Dendritic cell treated with granulocyte-macrophage colony-stimulating factor and Interleukin-4, amounts not matched to agents 40 ng/mL and 50 ng/mL, for 4 days (primary cell): ENCODE measurements at regions not wholly inside any gene's neighbourhood (a gene's known extent, or its start where the extent isn't known, plus 50 kb on each side); places are given as distances from the start of the nearest gene placed in this dataset.
"Not testable (repeated sequence)": the region's sequence is repeated elsewhere in the genome, so short reads cannot be mapped to it uniquely, and the experiment has no call there.

Experiments used
- H3K27ac Mint-ChIP-seq: one replicate; pipeline ENCODE4 v1.8.0; 2022; ENCODE audit warnings: mild to moderate bottlenecking, mixed read lengths
- H3K27me3 Mint-ChIP-seq: one replicate; pipeline ENCODE4 v1.8.0; 2022; ENCODE audit warnings: mild to moderate bottlenecking, mixed read lengths
- H3K36me3 Mint-ChIP-seq: one replicate; pipeline ENCODE4 v1.8.0; 2022; ENCODE audit warnings: low read depth, mixed read lengths
- H3K4me1 Mint-ChIP-seq: one replicate; pipeline ENCODE4 v1.8.0; 2022; ENCODE audit warnings: low read depth, mixed read lengths
- H3K4me3 Mint-ChIP-seq: one replicate; pipeline ENCODE4 v1.8.0; 2022; ENCODE audit warnings: mild to moderate bottlenecking, moderate library complexity, mixed read lengths
- H3K9me3 Mint-ChIP-seq: one replicate; pipeline ENCODE4 v1.8.0; 2022; ENCODE audit warnings: mixed read lengths
- intact Hi-C: fragments of 100-400 bp; cut with micrococcal nuclease; formaldehyde crosslinking; loops from one replicate; pipeline ENCODE4 v1.15.0; 2022

- no peaks in the 10 kb centered on the region for H3K36me3 Mint-ChIP-seq
- no peak overlapping the region for H3K27ac Mint-ChIP-seq
- H3K9me3 Mint-ChIP-seq = no peaks in the 10 kb centered on the region
- no peaks in the 10 kb centered on the region for H3K27me3 Mint-ChIP-seq
- intact Hi-C loops = no loop called here
- no peaks in the 10 kb centered on the region for H3K4me1 Mint-ChIP-seq
- H3K4me3 Mint-ChIP-seq = no peak overlapping the region
Observed at GRCh38 chr6:152811785-152812184, 61.2 kb downstream of the VIP start.

- H3K4me3 Mint-ChIP-seq = no peak overlapping the region
- H3K36me3 Mint-ChIP-seq = no peaks in the 10 kb centered on the region
- H3K4me1 Mint-ChIP-seq = no peaks in the 10 kb centered on the region
- intact Hi-C loops = no loop called here
- H3K9me3 Mint-ChIP-seq = no peaks in the 10 kb centered on the region
- no peaks in the 10 kb centered on the region for H3K27me3 Mint-ChIP-seq
- H3K27ac Mint-ChIP-seq = no peak overlapping the region
Observed at GRCh38 chr6:152815230-152815872, 64.8 kb downstream of the VIP start.

- no peaks in the 10 kb centered on the region for H3K36me3 Mint-ChIP-seq
- no peaks in the 10 kb centered on the region for H3K27me3 Mint-ChIP-seq
- intact Hi-C loops = no loop called here
- no peaks in the 10 kb centered on the region for H3K4me1 Mint-ChIP-seq
- no peak overlapping the region for H3K4me3 Mint-ChIP-seq
- H3K27ac Mint-ChIP-seq = no peak overlapping the region
- no peaks in the 10 kb centered on the region for H3K9me3 Mint-ChIP-seq
Observed at GRCh38 chr6:152816055-152816454, 65.5 kb downstream of the VIP start.

DNA sequence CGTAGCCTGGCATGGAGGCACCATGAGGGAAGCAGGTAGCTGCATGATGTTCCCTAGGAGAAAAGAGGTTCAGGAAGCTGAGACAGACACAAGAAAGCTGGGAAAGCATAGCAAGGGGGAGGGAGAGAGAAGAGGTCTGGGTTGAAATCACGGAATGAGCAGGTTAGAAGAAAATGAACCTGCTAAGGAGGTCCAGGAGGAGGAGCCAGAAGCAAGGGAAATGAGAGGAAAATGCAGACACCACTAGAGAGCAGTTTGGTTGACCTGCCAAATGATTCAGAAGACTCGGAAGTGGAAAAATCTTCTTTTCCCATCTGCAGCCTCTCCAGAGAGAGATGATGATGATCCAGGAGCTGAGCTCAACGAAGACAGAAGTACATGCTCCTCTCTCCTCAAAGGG is 70.9 kb downstream of the VIP start:
- Mint-ChIP-seq H3K4me3 (no peak overlapping the region), H3K27ac (no peak overlapping the region)
- intact Hi-C loops = no loop called here

DNA sequence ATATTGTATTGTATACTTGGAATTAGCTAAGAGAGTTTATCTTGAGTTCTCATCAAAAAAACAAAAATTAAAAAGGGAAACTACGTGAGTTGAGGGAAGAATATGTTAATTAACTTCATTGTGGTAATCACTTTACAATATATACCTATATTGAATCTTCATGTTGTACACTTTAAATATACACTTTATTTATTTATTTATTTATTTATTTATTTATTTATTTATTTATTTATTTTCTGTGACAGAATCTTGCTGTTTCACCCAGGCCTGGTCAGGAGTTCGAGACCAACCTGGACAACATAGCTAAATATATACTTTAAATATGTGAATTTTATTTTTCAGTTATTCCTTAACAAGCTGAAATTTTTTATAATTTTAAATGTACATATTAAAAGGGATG is 74.1 kb downstream of the VIP start:
- Mint-ChIP-seq H3K4me1 (no peaks in the 10 kb centered on the region), H3K27me3 (no peaks in the 10 kb centered on the region), H3K4me3 (no peak overlapping the region), H3K27ac (no peak overlapping the region), H3K36me3 (no peaks in the 10 kb centered on the region), H3K9me3 (no peaks in the 10 kb centered on the region)
- intact Hi-C loops = no loop called here

More for the DNA sequence above, 70.9 kb downstream of the VIP start:
- Mint-ChIP-seq H3K36me3 (no peaks in the 10 kb centered on the region), H3K4me1 (no peaks in the 10 kb centered on the region), H3K9me3 (no peaks in the 10 kb centered on the region), H3K27me3 (no peaks in the 10 kb centered on the region)

DNA sequence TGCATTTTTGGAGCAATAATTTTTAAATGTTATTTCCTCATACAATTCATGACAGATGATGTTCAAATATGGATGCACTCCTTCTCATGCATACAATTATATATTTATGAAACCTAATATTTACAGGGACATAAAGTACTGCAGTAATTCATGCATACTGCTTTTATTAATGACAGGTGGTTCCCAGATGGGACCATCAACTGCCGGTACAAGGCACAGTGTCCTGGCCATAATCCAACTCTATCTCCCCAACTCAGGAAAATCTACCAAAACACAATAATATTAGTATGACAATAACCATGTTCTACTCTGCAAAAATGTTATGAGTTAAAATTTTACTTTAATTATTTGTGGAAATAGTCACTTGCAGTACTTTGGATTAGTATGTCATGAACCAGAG is 77.8 kb downstream of the VIP start:
- Mint-ChIP-seq H3K9me3 (no peaks in the 10 kb centered on the region), H3K27ac (no peak overlapping the region), H3K27me3 (no peaks in the 10 kb centered on the region), H3K4me1 (no peaks in the 10 kb centered on the region), H3K36me3 (no peaks in the 10 kb centered on the region), H3K4me3 (no peak overlapping the region)
- intact Hi-C loops = no loop called here

DNA sequence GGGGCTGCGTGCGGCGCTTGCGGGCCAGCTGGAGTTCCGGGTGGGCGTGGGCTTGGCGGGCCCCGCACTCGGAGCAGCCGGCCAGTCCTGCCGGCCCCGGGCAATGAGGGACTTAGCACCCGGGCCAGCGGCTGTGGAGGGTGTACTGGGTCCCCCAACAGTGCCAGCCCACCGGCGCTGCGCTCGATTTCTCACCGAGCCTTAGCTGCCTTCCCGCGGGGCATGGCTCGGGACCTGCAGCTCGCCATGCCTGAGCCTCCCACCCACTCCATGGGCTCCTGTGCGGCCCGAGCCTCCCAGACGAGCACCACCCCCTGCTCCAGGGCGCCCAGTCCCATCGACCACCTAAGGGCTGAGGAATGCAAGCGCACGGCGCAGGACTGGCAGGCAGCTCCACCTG is 83.8 kb downstream of the VIP start:
- H3K4me1 Mint-ChIP-seq, H3K27me3 Mint-ChIP-seq, H3K36me3 Mint-ChIP-seq, H3K27ac Mint-ChIP-seq, H3K4me3 Mint-ChIP-seq, intact Hi-C loops: not testable (repeated sequence)
- H3K9me3 Mint-ChIP-seq = peaks cover 12% of the 10 kb centered on the region

DNA sequence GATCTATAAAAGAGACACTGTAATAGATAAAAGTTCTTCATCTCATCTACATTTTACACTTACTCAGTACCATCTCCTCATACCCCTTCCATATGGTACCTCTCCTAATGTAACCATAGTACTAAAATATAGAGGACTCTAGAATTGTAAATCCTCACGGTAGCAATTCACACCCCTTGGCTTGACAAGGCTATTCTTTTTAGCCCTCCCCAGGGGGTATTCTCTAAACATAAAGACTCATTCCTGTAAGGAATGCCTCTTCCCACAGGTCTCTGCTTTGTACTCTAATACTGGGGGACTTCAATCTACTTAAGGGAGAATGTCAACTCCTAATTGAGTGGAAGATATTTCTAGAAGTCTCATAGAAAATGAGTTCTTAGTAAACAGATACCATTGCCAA is 85.9 kb downstream of the VIP start:
- Mint-ChIP-seq H3K4me1 (no peaks in the 10 kb centered on the region), H3K36me3 (no peaks in the 10 kb centered on the region), H3K4me3 (no peak overlapping the region), H3K27ac (no peak overlapping the region), H3K27me3 (no peaks in the 10 kb centered on the region), H3K9me3 (peaks cover 12% of the 10 kb centered on the region)
- intact Hi-C loops = no loop called here

- Mint-ChIP-seq H3K4me1 (no peaks in the 10 kb centered on the region), H3K27ac (no peak overlapping the region), H3K4me3 (no peak overlapping the region), H3K27me3 (no peaks in the 10 kb centered on the region), H3K9me3 (no peaks in the 10 kb centered on the region), H3K36me3 (no peaks in the 10 kb centered on the region)
- intact Hi-C loops = no loop called here
Observed at GRCh38 chr6:152845421-152845820, 94.8 kb downstream of the VIP start.

DNA sequence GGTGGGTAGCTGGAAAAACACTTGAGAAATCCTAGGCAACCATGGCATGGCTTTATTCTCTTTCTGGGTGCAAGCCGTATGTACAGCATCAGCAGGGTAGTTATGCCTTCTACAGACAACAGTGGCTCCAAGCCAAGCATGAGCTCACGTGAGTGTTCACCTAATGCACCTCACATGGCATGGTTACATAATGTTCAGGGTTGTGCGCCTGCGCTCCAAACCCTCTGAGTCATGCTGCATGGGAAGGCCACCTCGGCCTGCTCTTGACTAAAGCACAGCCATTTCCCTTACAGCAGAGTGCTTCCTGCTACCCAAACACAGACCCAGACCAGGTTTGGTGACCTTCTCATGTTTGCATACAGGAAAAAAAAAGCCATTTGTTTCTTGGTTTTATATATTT is 96.2 kb downstream of the VIP start:
- Mint-ChIP-seq H3K27ac (no peak overlapping the region), H3K36me3 (no peaks in the 10 kb centered on the region), H3K4me3 (no peak overlapping the region), H3K9me3 (no peaks in the 10 kb centered on the region), H3K27me3 (no peaks in the 10 kb centered on the region), H3K4me1 (no peaks in the 10 kb centered on the region)
- intact Hi-C loops = no loop called here

GRCh38 chr6:152848919-152849318 is 98.3 kb downstream of the VIP start:
- Mint-ChIP-seq H3K4me3 (no peak overlapping the region), H3K36me3 (no peaks in the 10 kb centered on the region), H3K4me1 (no peaks in the 10 kb centered on the region), H3K9me3 (no peaks in the 10 kb centered on the region), H3K27me3 (no peaks in the 10 kb centered on the region), H3K27ac (no peak overlapping the region)
- intact Hi-C loops = no loop called here

DNA sequence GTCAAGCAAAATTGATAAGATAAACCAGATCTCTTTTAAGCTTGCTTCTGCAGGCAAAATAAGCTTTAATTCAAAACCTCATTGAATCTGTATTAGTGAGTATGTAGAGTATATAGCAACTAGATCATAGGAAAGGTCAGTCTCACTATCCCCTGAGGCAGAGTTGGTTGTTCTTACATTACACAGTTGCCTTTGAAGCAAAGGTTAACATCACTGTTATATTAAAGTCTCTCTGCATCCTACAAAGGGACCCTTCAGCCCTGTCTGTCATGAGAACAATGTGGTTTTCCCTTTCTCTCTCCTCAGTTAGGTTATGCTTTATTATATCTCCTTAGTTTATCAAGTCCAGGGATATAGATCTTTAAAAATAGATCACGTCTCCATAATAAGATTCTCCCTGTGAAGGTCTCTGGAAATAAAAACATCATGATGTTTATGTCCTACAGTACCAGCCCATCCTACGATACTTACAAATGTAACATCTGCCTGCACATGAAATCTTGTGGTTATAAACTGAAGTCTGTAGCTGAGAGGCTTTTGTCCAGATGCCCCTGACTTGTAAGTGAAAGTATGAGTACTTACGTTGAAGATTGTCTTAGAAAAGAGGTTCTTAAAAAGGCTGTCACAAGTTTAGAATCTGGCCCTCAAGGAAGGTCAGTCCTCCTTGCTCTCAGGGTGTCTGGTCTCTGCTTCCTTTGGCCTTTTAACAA is 103.6 kb downstream of the VIP start:
- no peak overlapping the region for H3K27ac Mint-ChIP-seq
- no peak overlapping the region for H3K4me3 Mint-ChIP-seq
- H3K4me1 Mint-ChIP-seq = no peaks in the 10 kb centered on the region
- no peaks in the 10 kb centered on the region for H3K9me3 Mint-ChIP-seq
- peaks cover under 1% of the 10 kb centered on the region for H3K27me3 Mint-ChIP-seq
- intact Hi-C loops = no loop called here
- no peaks in the 10 kb centered on the region for H3K36me3 Mint-ChIP-seq

- intact Hi-C loops = no loop called here
- Mint-ChIP-seq H3K36me3 (no peaks in the 10 kb centered on the region), H3K27me3 (peaks cover 1% of the 10 kb centered on the region), H3K9me3 (no peaks in the 10 kb centered on the region), H3K27ac (no peak overlapping the region), H3K4me3 (no peak overlapping the region), H3K4me1 (no peaks in the 10 kb centered on the region)
Observed at GRCh38 chr6:152858141-152858540, 107.5 kb downstream of the VIP start.

DNA sequence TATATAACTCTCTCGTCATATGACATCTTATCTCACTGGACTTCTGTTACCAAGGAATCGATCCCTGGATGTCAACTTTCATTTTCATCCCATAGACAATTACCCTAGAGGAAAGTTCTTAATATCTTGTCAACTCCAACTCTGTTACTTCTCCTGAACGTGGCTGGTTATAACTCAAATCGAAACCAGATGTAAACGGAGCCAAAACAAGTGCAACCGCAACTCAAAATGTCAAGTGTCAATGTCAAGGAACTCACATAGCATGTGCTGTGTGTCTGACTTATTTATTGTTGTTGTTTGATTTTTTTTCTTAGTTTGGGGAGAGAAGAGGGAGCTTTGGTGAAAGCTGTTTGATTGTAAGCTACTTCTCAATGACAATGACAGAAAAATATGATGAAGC is 108.6 kb downstream of the VIP start:
- Mint-ChIP-seq H3K9me3 (no peaks in the 10 kb centered on the region), H3K4me1 (no peaks in the 10 kb centered on the region), H3K27me3 (peaks cover 1% of the 10 kb centered on the region), H3K27ac (no peak overlapping the region), H3K36me3 (no peaks in the 10 kb centered on the region), H3K4me3 (no peak overlapping the region)
- intact Hi-C loops = no loop called here
